Gastrocnemius medialis (tissue), 4 donors: ENCODE measurements at regions not wholly inside any gene's neighbourhood (a gene's known extent, or its start where the extent isn't known, plus 50 kb on each side); places are given as distances from the start of the nearest gene placed in this dataset.

ENCODE experiments used
- POLR2A ChIP-seq, 2 donors: fragments of 450-650 bp; IDR thresholded peaks; one replicate each; pipeline ENCODE4 v1.6.1; 2017; ENCODE audit warnings: antibody characterized with exemption in 2 of 2, mild to moderate bottlenecking in 2 of 2, moderate library complexity in 2 of 2
- TF ChIP-seq, protein P1 (sequence below), 5 experiments: fragments of 450-650 bp in 3 of 5; fragments of 200-600 bp in 2 of 5; sonication (generic) in 2 of 5; IDR thresholded peaks in 4 of 5; conservative IDR thresholded peaks in 1 of 5; 1 replicate in 4 of 5; 2 replicates in 1 of 5; pipeline ENCODE4 v1.5.1; 2016 to 2019; ENCODE audit warnings: antibody characterized with exemption in 5 of 5, mild to moderate bottlenecking in 3 of 5, moderate library complexity in 3 of 5

DNA sequence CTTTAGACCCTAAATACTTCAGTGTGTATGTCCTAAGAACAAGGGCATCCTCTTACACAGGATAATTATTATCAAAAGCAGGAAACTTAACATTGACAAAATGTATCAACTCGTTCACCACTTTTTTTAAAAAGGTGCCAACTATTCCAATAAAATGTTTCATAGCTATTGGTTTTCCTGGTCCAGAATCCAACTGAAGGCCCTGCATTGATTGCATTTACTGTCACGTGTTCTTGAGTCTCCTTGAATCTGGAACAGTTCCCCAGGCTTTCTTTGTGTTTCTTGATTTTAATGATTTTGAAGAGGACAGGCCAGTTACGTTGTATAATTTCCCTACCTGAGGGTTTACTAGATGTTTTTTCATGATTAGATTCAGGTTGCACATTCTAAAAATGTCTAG, 94.6 kb upstream of the ARHGEF3 start:
- TF ChIP-seq, protein P1, sequence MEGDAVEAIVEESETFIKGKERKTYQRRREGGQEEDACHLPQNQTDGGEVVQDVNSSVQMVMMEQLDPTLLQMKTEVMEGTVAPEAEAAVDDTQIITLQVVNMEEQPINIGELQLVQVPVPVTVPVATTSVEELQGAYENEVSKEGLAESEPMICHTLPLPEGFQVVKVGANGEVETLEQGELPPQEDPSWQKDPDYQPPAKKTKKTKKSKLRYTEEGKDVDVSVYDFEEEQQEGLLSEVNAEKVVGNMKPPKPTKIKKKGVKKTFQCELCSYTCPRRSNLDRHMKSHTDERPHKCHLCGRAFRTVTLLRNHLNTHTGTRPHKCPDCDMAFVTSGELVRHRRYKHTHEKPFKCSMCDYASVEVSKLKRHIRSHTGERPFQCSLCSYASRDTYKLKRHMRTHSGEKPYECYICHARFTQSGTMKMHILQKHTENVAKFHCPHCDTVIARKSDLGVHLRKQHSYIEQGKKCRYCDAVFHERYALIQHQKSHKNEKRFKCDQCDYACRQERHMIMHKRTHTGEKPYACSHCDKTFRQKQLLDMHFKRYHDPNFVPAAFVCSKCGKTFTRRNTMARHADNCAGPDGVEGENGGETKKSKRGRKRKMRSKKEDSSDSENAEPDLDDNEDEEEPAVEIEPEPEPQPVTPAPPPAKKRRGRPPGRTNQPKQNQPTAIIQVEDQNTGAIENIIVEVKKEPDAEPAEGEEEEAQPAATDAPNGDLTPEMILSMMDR (IDR thresholded peaks at IDR 0.05 in 4 of 5, conservative IDR thresholded peaks at IDR 0.05 in 1 of 5), result no peak
- no peak for TF ChIP-seq POLR2A (IDR thresholded peaks at IDR 0.05)
